ENCODE measurements at regions not wholly inside any gene's neighbourhood (a gene's known extent, or its start where the extent isn't known, plus 50 kb on each side); places are given as distances from the start of the nearest gene placed in this dataset.

DNA sequence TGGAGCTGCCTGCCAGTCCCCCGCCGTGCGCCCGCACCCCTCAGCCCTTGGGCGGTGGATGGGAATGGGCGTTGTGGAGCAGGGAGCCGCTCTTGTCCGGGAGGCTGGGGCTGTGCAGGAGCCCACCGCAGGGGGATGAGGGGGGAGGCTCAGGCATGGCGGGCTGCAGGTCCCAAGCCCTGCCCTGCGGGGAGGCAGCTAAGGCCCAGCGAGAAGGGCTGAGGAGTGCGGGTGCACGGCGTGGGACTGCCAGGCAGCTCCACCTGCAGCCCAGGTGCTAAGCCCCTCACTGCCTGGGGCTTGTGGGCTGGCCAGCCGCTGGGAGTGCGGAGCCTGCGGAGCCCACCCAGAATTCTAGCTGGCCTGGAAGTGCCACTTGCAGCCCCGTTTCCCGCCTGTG lies 991.7 kb upstream of the ARRDC3 start:
- H3K9me3 Mint-ChIP-seq (ENCODE audit: unreplicated experiment), result no peaks in the 10 kb centered on the region
- peaks cover 12% of the 10 kb centered on the region for H3K4me1 Mint-ChIP-seq (ENCODE audit: low read depth, unreplicated experiment)
- no peak overlapping the region for H3K27ac Mint-ChIP-seq (ENCODE audit: unreplicated experiment)
- H3K27me3 Mint-ChIP-seq (ENCODE audit: unreplicated experiment), result no peaks in the 10 kb centered on the region
- H3K36me3 Mint-ChIP-seq (ENCODE audit: unreplicated experiment), result no peaks in the 10 kb centered on the region
- no peak for DNase-seq
- TF ChIP-seq, protein P1, sequence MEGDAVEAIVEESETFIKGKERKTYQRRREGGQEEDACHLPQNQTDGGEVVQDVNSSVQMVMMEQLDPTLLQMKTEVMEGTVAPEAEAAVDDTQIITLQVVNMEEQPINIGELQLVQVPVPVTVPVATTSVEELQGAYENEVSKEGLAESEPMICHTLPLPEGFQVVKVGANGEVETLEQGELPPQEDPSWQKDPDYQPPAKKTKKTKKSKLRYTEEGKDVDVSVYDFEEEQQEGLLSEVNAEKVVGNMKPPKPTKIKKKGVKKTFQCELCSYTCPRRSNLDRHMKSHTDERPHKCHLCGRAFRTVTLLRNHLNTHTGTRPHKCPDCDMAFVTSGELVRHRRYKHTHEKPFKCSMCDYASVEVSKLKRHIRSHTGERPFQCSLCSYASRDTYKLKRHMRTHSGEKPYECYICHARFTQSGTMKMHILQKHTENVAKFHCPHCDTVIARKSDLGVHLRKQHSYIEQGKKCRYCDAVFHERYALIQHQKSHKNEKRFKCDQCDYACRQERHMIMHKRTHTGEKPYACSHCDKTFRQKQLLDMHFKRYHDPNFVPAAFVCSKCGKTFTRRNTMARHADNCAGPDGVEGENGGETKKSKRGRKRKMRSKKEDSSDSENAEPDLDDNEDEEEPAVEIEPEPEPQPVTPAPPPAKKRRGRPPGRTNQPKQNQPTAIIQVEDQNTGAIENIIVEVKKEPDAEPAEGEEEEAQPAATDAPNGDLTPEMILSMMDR (IDR thresholded peaks at IDR 0.05; ENCODE audit: partially characterized antibody, unreplicated experiment), result no peak
- no peak overlapping the region for H3K4me3 Mint-ChIP-seq (ENCODE audit: unreplicated experiment)

DNA sequence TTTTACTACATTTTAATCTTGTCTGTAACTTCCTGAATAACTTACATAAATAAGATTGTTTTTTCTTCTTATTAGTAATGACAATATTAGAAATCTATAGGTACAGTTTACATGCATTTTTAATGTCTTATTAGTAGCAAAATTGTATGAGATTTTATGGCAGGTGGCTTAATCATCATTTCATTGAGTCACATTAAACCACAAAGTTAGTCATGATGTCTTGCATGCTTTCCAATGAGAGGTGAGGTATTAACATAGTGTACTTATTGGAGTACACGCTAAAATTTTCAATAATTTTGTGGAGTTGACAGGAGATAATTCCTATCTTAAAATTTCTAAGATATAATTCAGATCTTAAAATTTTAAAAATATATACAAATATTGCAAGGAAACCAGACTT lies 989.6 kb upstream of the ARRDC3 start:
- H3K27me3 Mint-ChIP-seq (ENCODE audit: unreplicated experiment), result no peaks in the 10 kb centered on the region
- DNase-seq, result no peak
- TF ChIP-seq, protein P1 (IDR thresholded peaks at IDR 0.05; ENCODE audit: partially characterized antibody, unreplicated experiment), result no peak
- no peaks in the 10 kb centered on the region for H3K36me3 Mint-ChIP-seq (ENCODE audit: unreplicated experiment)
- no peaks in the 10 kb centered on the region for H3K4me1 Mint-ChIP-seq (ENCODE audit: low read depth, unreplicated experiment)
- H3K27ac Mint-ChIP-seq (ENCODE audit: unreplicated experiment), result no peak overlapping the region
- no peak overlapping the region for H3K4me3 Mint-ChIP-seq (ENCODE audit: unreplicated experiment)
- H3K9me3 Mint-ChIP-seq (ENCODE audit: unreplicated experiment), result no peaks in the 10 kb centered on the region

DNA sequence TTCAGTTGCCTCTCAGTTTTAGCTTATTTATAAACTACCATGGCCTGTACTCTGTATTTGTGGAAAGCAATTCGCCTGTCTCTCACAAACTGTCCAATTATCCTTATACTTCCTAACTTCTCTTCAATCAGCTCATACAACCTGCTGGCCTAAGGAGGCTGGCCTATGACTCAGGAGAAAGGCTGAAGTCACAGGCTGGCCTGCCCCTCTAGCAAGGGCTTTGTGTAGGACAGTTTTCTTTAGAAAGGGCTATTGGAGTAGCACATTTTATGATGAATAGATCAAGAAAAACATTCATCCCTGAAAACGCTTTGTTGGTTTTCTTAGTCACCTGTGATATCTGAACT lies 988.7 kb upstream of the ARRDC3 start:
- Mint-ChIP-seq H3K27ac (ENCODE audit: unreplicated experiment) (no peak overlapping the region), H3K36me3 (ENCODE audit: unreplicated experiment) (no peaks in the 10 kb centered on the region), H3K4me1 (ENCODE audit: low read depth, unreplicated experiment) (no peaks in the 10 kb centered on the region), H3K9me3 (ENCODE audit: unreplicated experiment) (no peaks in the 10 kb centered on the region), H3K4me3 (ENCODE audit: unreplicated experiment) (no peak overlapping the region), H3K27me3 (ENCODE audit: unreplicated experiment) (no peaks in the 10 kb centered on the region)
- TF ChIP-seq, protein P1 (IDR thresholded peaks at IDR 0.05; ENCODE audit: partially characterized antibody, unreplicated experiment), result no peak
- no peak for DNase-seq

DNA sequence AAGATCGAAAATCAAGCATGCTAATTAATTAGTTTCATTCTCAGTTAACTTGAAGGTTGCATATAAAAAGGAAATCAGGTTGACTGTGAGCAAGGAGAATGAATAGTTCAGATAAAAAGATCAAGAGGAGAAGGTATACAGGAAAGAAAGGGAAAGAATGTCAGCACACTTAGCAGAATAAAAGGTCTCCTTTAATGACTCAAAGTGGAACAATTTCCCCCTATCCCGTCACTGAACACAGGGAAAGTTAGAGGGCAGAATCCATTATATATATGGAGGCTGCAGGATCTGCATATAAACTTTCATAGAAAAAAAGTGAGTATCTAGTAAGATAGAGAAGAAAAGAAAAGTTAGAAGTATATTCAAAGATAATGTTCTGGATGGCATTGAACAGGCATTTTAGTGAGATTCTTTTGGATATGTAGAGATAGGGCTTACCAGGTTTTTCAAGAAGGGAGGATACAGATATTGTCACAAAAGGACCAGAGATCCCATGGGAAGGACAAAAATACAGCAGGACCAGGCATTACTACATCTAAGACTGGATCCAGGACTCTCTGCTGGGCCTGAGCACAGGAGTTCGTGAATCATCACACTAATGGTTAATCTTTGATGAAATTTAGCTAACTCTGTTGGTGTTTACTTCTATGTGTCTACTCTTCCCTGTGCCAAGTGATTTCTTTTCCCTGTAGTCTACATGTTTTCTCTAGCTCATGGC lies 988.2 kb upstream of the ARRDC3 start:
- no peaks in the 10 kb centered on the region for H3K36me3 Mint-ChIP-seq (ENCODE audit: unreplicated experiment)
- no peak for DNase-seq
- no peaks in the 10 kb centered on the region for H3K4me1 Mint-ChIP-seq (ENCODE audit: low read depth, unreplicated experiment)
- no peaks in the 10 kb centered on the region for H3K9me3 Mint-ChIP-seq (ENCODE audit: unreplicated experiment)
- no peak overlapping the region for H3K27ac Mint-ChIP-seq (ENCODE audit: unreplicated experiment)
- no peak overlapping the region for H3K4me3 Mint-ChIP-seq (ENCODE audit: unreplicated experiment)
- no peaks in the 10 kb centered on the region for H3K27me3 Mint-ChIP-seq (ENCODE audit: unreplicated experiment)
- TF ChIP-seq, protein P1 (IDR thresholded peaks at IDR 0.05; ENCODE audit: partially characterized antibody, unreplicated experiment), result no peak

DNA sequence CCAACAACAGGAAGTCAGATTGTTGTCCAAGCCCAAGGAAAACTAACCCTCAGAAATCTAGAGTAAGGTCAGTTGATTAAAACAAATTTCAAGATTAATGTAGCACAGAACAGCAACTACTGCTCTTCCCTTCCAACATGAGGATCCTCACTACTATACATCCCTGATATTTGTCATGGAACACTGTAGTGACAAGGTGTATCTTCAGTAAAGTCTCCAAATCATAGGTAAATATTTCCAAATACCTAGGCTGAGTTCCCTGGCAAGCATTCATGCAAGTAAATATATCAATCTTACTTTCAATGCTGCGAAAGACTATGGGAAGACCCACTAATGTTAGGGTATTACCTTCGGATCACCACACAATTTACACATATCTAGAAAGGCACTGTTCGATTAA lies 986.9 kb upstream of the ARRDC3 start:
- Mint-ChIP-seq H3K9me3 (ENCODE audit: unreplicated experiment) (peaks cover 1% of the 10 kb centered on the region), H3K27me3 (ENCODE audit: unreplicated experiment) (no peaks in the 10 kb centered on the region), H3K27ac (ENCODE audit: unreplicated experiment) (no peak overlapping the region), H3K36me3 (ENCODE audit: unreplicated experiment) (no peaks in the 10 kb centered on the region), H3K4me3 (ENCODE audit: unreplicated experiment) (no peak overlapping the region), H3K4me1 (ENCODE audit: low read depth, unreplicated experiment) (no peaks in the 10 kb centered on the region)
- TF ChIP-seq, protein P1 (IDR thresholded peaks at IDR 0.05; ENCODE audit: partially characterized antibody, unreplicated experiment), result no peak
- DNase-seq, result no peak

Data from glutamatergic neuron (in vitro differentiated cells).